HG03097 (cell line): ENCODE measurements at regions not wholly inside any gene's neighbourhood (a gene's known extent, or its start where the extent isn't known, plus 50 kb on each side); places are given as distances from the start of the nearest gene placed in this dataset.

Source experiments
- ATAC-seq: cut with Tn5 transposase; IDR thresholded peaks from one replicate; pipeline ENCODE4 v1.9.1; 2021; ENCODE audit not compliant: unreplicated experiment, low FRiP score

- no peak for ATAC-seq
These were observed 85.6 kb downstream of the SOX9 start for GRCh38 chr17:72206376-72206775.

- ATAC-seq: no peak
These were observed 88.0 kb downstream of the SOX9 start for GRCh38 chr17:72208832-72209231.

- no peak for ATAC-seq
These were observed 91.2 kb downstream of the SOX9 start for GRCh38 chr17:72212041-72212440.

- ATAC-seq: no peak
These were observed 94.7 kb downstream of the SOX9 start for GRCh38 chr17:72215490-72215889.

DNA sequence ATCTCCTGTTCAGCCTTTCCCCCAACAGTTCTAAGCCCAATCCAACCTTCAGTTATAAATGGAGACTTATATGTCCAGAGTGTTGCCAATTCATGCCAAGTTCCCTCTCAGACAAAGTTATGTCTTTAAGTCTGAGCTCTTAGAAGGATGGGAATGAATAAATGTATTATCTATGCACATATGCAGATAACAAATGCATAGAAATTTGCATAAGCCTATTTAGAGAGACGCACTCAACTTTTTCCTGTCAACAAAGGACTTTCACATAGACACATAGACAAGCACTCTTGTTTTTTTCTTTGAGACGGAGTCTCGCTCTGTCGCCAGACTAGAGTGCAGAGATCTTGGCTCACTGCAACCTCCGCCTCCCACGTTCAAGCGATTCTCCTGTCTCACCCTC is 95.1 kb downstream of the SOX9 start:
- no peak for ATAC-seq

GRCh38 chr17:72219137-72219823 is 98.5 kb downstream of the SOX9 start:
- no peak for ATAC-seq

DNA sequence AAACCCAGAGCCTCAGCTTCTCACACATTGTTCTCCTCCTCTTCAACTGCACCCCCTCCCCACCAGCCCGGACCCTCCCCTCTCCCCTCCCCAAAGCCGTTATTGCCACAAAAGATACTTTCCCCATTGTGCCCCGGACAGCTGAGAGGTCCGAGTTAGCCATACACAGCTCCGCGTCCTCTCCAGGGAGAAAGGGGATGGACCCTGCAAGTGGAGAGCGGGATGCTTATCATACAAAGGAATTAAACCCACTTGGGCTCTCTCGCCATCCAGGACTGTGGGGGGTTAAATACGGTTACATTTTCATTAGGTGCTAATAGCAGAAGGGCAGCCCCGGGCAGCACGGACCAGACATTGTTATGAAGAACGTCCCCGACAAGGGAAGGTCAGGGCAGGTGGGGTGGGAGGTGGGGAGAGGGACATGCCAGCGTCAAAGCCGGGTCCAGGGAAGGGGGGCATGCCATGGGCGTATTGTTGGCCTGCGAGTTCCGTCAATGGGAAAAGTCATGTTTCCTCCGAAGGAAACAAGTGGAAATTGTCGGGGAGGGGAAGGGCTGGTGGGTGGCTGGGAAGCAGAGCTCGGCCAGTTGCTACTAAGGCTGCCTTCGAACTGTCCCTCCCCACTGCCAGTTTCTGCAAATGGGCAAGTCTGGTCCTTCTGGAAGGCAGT is 99.1 kb downstream of the SOX9 start:
- no peak for ATAC-seq

DNA sequence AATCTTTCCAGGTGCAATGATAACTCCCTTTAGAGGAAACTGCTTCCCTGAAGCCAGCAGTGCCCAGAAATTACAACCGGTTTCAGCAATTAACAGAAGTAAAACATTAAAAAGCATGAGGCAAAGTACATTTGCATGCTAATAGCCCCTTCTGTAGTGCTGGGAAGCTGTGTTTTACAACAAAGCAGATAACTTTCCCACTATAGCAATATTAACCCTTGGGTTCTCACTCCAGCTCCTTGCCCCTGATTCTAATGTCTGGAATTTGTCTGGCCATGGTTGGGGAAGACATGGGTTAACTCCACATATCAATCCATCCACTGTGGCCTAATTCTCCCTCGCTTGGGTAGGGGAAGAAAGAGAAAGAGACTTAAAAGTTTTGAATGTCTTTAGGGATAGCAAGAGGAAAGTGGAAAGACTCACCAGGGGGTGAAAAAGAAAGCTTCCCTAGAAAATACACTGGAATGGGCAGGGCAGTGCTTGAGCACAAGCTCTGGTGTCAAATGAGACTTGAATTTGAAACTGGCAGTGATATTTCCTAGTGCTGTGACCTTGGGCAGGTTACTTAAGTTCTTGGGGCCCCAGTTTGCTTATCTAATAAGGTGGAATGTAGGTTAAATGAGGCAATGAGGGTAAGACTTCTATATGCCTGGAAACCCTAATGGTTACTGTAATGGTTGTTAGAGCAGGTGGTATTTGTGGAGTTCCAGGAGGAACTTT is 102.0 kb downstream of the SOX9 start:
- no peak for ATAC-seq

DNA sequence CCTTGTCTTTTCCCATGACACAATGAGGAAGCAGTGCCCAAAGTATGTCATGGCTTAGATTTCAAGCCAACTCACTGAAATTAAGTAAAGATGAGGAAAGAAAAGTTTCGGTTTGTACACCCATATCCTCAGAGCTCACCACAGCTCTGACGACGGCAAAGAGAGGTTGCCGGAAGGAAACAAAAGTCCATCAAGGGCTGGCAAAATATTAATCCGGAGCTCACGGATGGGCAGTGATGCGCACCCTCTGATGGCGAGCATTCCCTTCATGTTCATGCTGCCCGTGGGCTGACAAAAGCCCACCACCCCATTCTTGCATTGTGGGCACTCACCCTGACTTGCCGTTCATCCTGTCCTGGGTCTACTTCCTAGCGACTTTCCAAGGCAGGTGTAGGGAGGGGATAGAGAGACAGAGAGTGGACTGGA is 103.1 kb downstream of the SOX9 start:
- no peak for ATAC-seq

GRCh38 chr17:72226322-72226721 is 105.5 kb downstream of the SOX9 start:
- no peak for ATAC-seq

DNA sequence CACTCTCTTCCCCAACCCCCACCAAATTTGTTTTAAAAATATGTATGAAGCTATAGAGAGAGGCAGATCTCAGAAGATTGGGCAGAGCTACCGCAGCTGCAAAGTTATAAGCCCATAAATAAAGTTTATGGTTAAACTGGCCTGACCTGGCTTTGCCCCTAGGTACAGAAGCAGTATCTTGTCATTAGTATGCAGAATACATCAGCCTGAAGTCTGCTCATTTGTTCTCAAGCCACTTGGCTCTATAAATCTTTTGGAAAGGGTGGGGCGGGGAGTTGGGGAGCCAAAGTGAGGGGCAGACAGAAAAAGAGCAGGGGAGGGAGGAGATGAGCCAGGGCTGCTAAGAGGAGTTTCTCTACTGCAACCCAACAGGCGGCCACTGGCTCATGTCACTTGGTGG is 113.2 kb downstream of the SOX9 start:
- no peak for ATAC-seq

DNA sequence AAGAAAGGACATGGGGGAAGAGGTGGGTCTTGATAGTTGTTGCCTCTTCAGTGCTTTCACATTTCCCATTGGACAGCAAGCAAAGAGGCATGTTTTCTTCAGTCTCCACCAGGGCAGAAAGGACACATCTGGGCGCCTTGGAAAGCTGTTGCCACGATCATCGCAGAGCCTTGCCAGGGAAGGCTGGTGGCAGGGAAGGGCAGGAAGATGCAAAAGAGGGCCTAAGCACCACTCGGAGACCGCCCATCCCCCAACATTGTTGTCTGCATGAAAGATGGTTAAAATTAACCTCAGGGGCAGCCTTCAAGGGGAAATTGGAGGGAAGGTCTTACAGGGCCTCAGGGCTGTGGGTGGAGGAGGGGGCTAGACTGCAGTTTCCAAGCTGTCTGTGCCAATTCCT is 114.2 kb downstream of the SOX9 start:
- no peak for ATAC-seq

DNA sequence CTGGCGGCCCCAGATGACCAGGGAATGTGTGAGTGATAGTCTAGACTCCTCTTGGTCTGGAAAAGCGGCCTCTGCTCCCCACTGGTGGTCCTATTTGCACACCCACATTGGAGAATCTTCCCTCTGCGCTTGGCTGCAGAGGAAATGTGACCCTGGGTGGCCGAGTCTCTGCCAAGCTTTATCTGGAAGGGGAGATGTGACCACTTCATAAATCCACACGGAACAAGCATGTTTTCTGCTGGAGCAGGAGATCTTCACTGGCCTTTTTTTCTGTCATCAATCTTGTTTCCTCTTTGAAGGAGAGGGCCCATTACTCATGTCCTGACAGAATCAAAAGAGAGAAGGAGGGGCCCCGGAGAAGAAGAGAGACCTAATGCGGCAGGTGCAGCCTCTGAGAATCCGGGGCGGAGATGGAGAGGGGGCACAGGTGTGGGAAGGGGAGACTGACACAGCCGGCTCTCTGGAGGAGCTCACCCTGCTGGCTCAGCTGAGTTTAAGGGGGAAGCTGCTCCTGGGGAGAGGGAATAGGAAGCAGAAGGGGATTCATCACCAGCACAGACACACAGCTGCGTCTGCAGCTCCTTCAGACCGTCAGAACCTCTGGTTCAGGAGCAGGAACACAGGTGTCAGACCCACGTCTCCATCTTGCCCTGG is 116.3 kb downstream of the SOX9 start:
- no peak for ATAC-seq

- ATAC-seq: no peak
These were observed 117.4 kb downstream of the SOX9 start for GRCh38 chr17:72238157-72238673.

- ATAC-seq: no peak
These were observed 118.7 kb downstream of the SOX9 start for GRCh38 chr17:72239548-72239947.

DNA sequence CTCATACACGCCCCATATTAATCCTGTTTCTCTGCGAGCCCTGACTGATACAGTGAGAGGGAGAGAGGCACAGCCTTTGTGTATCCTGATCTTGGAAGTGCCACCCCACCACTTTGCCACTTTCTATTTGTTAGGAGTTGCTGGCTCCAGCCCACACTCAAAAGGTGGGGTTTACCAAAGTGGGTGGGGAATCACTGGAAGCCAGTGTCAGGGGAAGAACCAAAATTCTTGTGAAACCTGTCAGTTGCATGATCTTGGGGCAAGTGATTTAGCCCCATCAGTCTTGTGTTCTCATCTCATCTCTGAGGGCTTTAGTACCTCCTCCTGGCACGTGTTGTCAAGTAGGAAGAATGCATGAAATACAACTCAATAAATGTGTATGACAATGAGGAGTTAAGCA is 119.5 kb downstream of the SOX9 start:
- no peak for ATAC-seq

- no peak for ATAC-seq
These were observed 123.7 kb downstream of the SOX9 start for GRCh38 chr17:72244494-72244893.

GRCh38 chr17:72244956-72245355 is 124.1 kb downstream of the SOX9 start:
- ATAC-seq: no peak

DNA sequence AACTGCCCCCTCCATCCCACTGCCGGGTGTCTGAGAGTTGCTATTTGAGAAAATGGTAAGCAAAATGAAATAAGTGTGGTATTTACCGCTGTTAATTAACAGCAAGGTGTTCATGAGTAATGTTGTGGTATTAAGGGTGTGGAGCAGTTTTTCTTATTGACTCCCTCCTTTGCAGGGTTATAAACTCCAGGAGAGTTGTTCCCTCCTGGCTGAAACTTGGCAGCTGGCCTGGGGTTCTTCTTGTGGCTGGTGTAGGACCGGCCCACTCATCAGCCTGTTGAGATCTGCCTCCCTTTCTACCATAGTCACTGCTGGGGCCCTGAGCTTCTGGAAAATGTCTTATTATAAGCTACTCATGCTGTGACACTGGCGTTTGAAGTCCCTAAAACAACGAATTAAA is 128.6 kb downstream of the SOX9 start:
- no peak for ATAC-seq

GRCh38 chr17:72250206-72250605 is 129.4 kb downstream of the SOX9 start:
- no peak for ATAC-seq

- ATAC-seq: no peak
These were observed 132.8 kb downstream of the SOX9 start for GRCh38 chr17:72253597-72253996.
